Neural progenitor cell (in vitro differentiated cells): ENCODE measurements at regions not wholly inside any gene's neighbourhood (a gene's known extent, or its start where the extent isn't known, plus 50 kb on each side); places are given as distances from the start of the nearest gene placed in this dataset.

Experiments used
- DNase-seq: peaks from one replicate; pipeline ENCODE4 v3.0.0-alpha.2; 2016; ENCODE audit warnings: low spot score
- H2AFZ ChIP-seq: fragments of 200-600 bp; sonication (generic); replicated peaks from 2 replicates; pipeline ENCODE4 v1.6.1; 2016; ENCODE audit warnings: antibody characterized with exemption
- H3F3A ChIP-seq: fragments of 200-600 bp; sonication (generic); 2 replicates; pipeline ENCODE4 v1.6.1; 2016; ENCODE audit warnings: antibody characterized with exemption, low read depth
- H3K27ac ChIP-seq: fragments of 200-600 bp; sonication (generic); 2 replicates; pipeline ENCODE4 v1.5.1; 2016; ENCODE audit warnings: mild to moderate bottlenecking
- H3K27me3 ChIP-seq: fragments of 200-600 bp; sonication (generic); 2 replicates; pipeline ENCODE4 v1.6.1; 2016; ENCODE audit warnings: mild to moderate bottlenecking, moderate library complexity
- H3K36me3 ChIP-seq: fragments of 200-600 bp; sonication (generic); 2 replicates; pipeline ENCODE4 v1.5.1; 2016
- H3K4me1 ChIP-seq: fragments of 200-600 bp; sonication (generic); 2 replicates; pipeline ENCODE4 v1.6.1; 2016; ENCODE audit warnings: mixed run types
- H3K4me2 ChIP-seq: fragments of 200-600 bp; sonication (generic); 2 replicates; pipeline ENCODE4 v1.6.1; 2016
- H3K4me3 ChIP-seq: fragments of 200-600 bp; sonication (generic); 2 replicates; pipeline ENCODE4 v1.5.1; 2016
- H3K79me2 ChIP-seq: fragments of 200-600 bp; sonication (generic); 2 replicates; pipeline ENCODE4 v1.6.1; 2016; ENCODE audit warnings: low read depth
- H3K9ac ChIP-seq: fragments of 200-600 bp; sonication (generic); 2 replicates; pipeline ENCODE4 v1.6.1; 2016
- H3K9me3 ChIP-seq: fragments of 200-600 bp; sonication (generic); 2 replicates; pipeline ENCODE4 v1.5.1; 2016; ENCODE audit warnings: low read depth
- H4K20me1 ChIP-seq: fragments of 200-600 bp; sonication (generic); 2 replicates; pipeline ENCODE4 v1.6.1; 2016; ENCODE audit warnings: low read depth
- H3K27ac Mint-ChIP-seq: 3 replicates; pipeline ENCODE4 v1.8.0; 2021; ENCODE audit warnings: mixed read lengths
- H3K27me3 Mint-ChIP-seq: 2 replicates; pipeline ENCODE4 v1.8.0; 2022; ENCODE audit warnings: low read depth, mild to moderate bottlenecking, inconsistent platforms, moderate library complexity, mixed read lengths; ENCODE audit not compliant: insufficient read depth
- H3K36me3 Mint-ChIP-seq: 3 replicates; pipeline ENCODE4 v1.8.0; 2021; ENCODE audit warnings: mixed read lengths
- H3K4me1 Mint-ChIP-seq: 3 replicates; pipeline ENCODE4 v1.8.0; 2021; ENCODE audit warnings: mixed read lengths
- H3K4me3 Mint-ChIP-seq: 3 replicates; pipeline ENCODE4 v1.8.0; 2021; ENCODE audit warnings: mild to moderate bottlenecking, moderate library complexity, mixed read lengths
- H3K9me3 Mint-ChIP-seq: 3 replicates; pipeline ENCODE4 v1.8.0; 2020; ENCODE audit warnings: mixed read lengths
- CTCF ChIP-seq: fragments of 200-600 bp; sonication (generic); IDR thresholded peaks from 2 replicates; pipeline ENCODE4 v1.5.1; 2017; ENCODE audit warnings: antibody characterized with exemption, mild to moderate bottlenecking
- EZH2 ChIP-seq: fragments of 200-600 bp; sonication (generic); IDR thresholded peaks from 2 replicates; pipeline ENCODE4 v1.6.1; 2017; ENCODE audit warnings: antibody characterized with exemption, mild to moderate bottlenecking, moderate library complexity
- EZH2phosphoT487 ChIP-seq: fragments of 200-600 bp; sonication (generic); IDR thresholded peaks from 2 replicates; pipeline ENCODE4 v1.6.1; 2017; ENCODE audit warnings: antibody characterized with exemption

GRCh38 chr13:61857198-61857597 lies 441.5 kb upstream of the PCDH20 start:
- Histone ChIP-seq H3K9ac (no peak overlapping the region), H3K4me1 (no peaks in the 10 kb centered on the region), H3K4me2 (no peak overlapping the region), H4K20me1 (no peaks in the 10 kb centered on the region), H3K9me3 (no peaks in the 10 kb centered on the region), H3K27me3 (no peaks in the 10 kb centered on the region), H3F3A (no peaks in the 10 kb centered on the region), H3K27ac (no peak overlapping the region), H2AFZ (no peak overlapping the region), H3K4me3 (no peak overlapping the region), H3K79me2 (no peaks in the 10 kb centered on the region), H3K36me3 (no peaks in the 10 kb centered on the region)
- TF ChIP-seq CTCF (no peak), EZH2phosphoT487 (no peak), EZH2 (no peak)
- no peaks in the 10 kb centered on the region for H3K36me3 Mint-ChIP-seq
- no peaks in the 10 kb centered on the region for H3K9me3 Mint-ChIP-seq
- DNase-seq, result no peak
- no peaks in the 10 kb centered on the region for H3K4me1 Mint-ChIP-seq
- H3K4me3 Mint-ChIP-seq, result no peak overlapping the region
- no peaks in the 10 kb centered on the region for H3K27me3 Mint-ChIP-seq
- no peak overlapping the region for H3K27ac Mint-ChIP-seq

- Mint-ChIP-seq H3K36me3 (no peaks in the 10 kb centered on the region), H3K27ac (no peak overlapping the region), H3K4me3 (no peak overlapping the region), H3K27me3 (no peaks in the 10 kb centered on the region), H3K9me3 (no peaks in the 10 kb centered on the region), H3K4me1 (peaks cover 3% of the 10 kb centered on the region)
- TF ChIP-seq CTCF (no peak), EZH2phosphoT487 (no peak), EZH2 (no peak)
- Histone ChIP-seq H4K20me1 (no peaks in the 10 kb centered on the region), H3F3A (no peaks in the 10 kb centered on the region), H3K9ac (no peak overlapping the region), H3K36me3 (no peaks in the 10 kb centered on the region), H3K27me3 (no peaks in the 10 kb centered on the region), H3K4me3 (no peak overlapping the region), H3K4me1 (no peaks in the 10 kb centered on the region), H2AFZ (peak overlapping the region; percentile 1), H3K79me2 (no peaks in the 10 kb centered on the region), H3K4me2 (no peak overlapping the region), H3K27ac (no peak overlapping the region), H3K9me3 (no peaks in the 10 kb centered on the region)
- no peak for DNase-seq
Observed at GRCh38 chr13:61852116-61852619, 436.5 kb upstream of the PCDH20 start.

GRCh38 chr13:61850794-61851193 lies 435.1 kb upstream of the PCDH20 start:
- H3K4me3 Mint-ChIP-seq, result no peak overlapping the region
- no peaks in the 10 kb centered on the region for H3K36me3 ChIP-seq
- H3K27me3 ChIP-seq, result no peaks in the 10 kb centered on the region
- no peaks in the 10 kb centered on the region for H3K4me1 ChIP-seq
- H3K9me3 ChIP-seq, result no peaks in the 10 kb centered on the region
- no peak overlapping the region for H3K4me2 ChIP-seq
- DNase-seq, result no peak
- no peak overlapping the region for H2AFZ ChIP-seq
- no peaks in the 10 kb centered on the region for H3K79me2 ChIP-seq
- H3F3A ChIP-seq, result no peaks in the 10 kb centered on the region
- no peaks in the 10 kb centered on the region for H3K9me3 Mint-ChIP-seq
- H3K27me3 Mint-ChIP-seq, result no peaks in the 10 kb centered on the region
- H3K27ac ChIP-seq, result no peak overlapping the region
- H3K36me3 Mint-ChIP-seq, result no peaks in the 10 kb centered on the region
- no peaks in the 10 kb centered on the region for H4K20me1 ChIP-seq
- H3K27ac Mint-ChIP-seq, result no peak overlapping the region
- peaks cover 3% of the 10 kb centered on the region for H3K4me1 Mint-ChIP-seq
- TF ChIP-seq CTCF, result no peak
- no peak for TF ChIP-seq EZH2
- no peak for TF ChIP-seq EZH2phosphoT487
- no peak overlapping the region for H3K4me3 ChIP-seq
- no peak overlapping the region for H3K9ac ChIP-seq
